Trophoblast cell (in vitro differentiated cells and primary cell): ENCODE measurements at regions not wholly inside any gene's neighbourhood (a gene's known extent, or its start where the extent isn't known, plus 50 kb on each side); places are given as distances from the start of the nearest gene placed in this dataset.

Experiments used
- DNase-seq, 2 donors: peaks; one replicate each; pipeline ENCODE4 v3.0.0-alpha.2; 2016
- H2AFZ ChIP-seq: 2 replicates; pipeline ENCODE4 v1.6.1; 2013; ENCODE audit warnings: low read length, moderate library complexity, mild to moderate bottlenecking; ENCODE audit not compliant: insufficient read depth, poor library complexity
- H2AK5ac ChIP-seq: 2 replicates; pipeline ENCODE4 v1.6.1; 2013; ENCODE audit warnings: mild to moderate bottlenecking, low read length
- H2BK120ac ChIP-seq: 2 replicates; pipeline ENCODE4 v1.6.1; 2013; ENCODE audit warnings: low read length, mild to moderate bottlenecking, moderate library complexity; ENCODE audit not compliant: insufficient read depth, poor library complexity
- H2BK12ac ChIP-seq: 2 replicates; pipeline ENCODE4 v1.6.1; 2013; ENCODE audit warnings: mild to moderate bottlenecking, low read length, moderate library complexity
- H2BK5ac ChIP-seq: 2 replicates; pipeline ENCODE4 v1.6.1; 2013; ENCODE audit warnings: low read length, low read depth, moderate library complexity, mild to moderate bottlenecking; ENCODE audit not compliant: poor library complexity
- H3K14ac ChIP-seq: 2 replicates; pipeline ENCODE4 v1.6.1; 2013; ENCODE audit warnings: mild to moderate bottlenecking, low read length
- H3K18ac ChIP-seq: 2 replicates; pipeline ENCODE4 v1.6.1; 2013; ENCODE audit warnings: mild to moderate bottlenecking, low read length
- H3K23ac ChIP-seq: 2 replicates; pipeline ENCODE4 v1.6.1; 2013; ENCODE audit warnings: low read length
- H3K27ac ChIP-seq: 2 replicates; pipeline ENCODE4 v1.5.1; 2013; ENCODE audit warnings: low read depth, mild to moderate bottlenecking, inconsistent platforms, low read length, moderate library complexity
- H3K27me3 ChIP-seq: 2 replicates; pipeline ENCODE4 v1.6.1; 2013; ENCODE audit warnings: inconsistent platforms, mild to moderate bottlenecking, low read length, moderate library complexity; ENCODE audit not compliant: insufficient read depth
- H3K36me3 ChIP-seq, 2 experiments: 1 replicate in 1 of 2; 2 replicates in 1 of 2; pipeline ENCODE4 v1.6.1; 2013; ENCODE audit warnings: low read length in 2 of 2, mild to moderate bottlenecking in 2 of 2, moderate library complexity in 1 of 2; ENCODE audit not compliant: insufficient read depth in 2 of 2, control insufficient read depth in 1 of 2
- H3K4ac ChIP-seq: 2 replicates; pipeline ENCODE4 v1.6.1; 2013; ENCODE audit warnings: low read depth, mild to moderate bottlenecking, low read length, moderate library complexity
- H3K4me1 ChIP-seq, 2 experiments: 1 replicate in 1 of 2; 2 replicates in 1 of 2; pipeline ENCODE4 v1.6.1; 2013; ENCODE audit warnings: low read length in 2 of 2, mild to moderate bottlenecking in 2 of 2, moderate library complexity in 1 of 2; ENCODE audit not compliant: insufficient read depth in 2 of 2, control insufficient read depth in 1 of 2
- H3K4me2 ChIP-seq: 2 replicates; pipeline ENCODE4 v1.6.1; 2013; ENCODE audit warnings: inconsistent platforms, mild to moderate bottlenecking, low read length, moderate library complexity
- H3K4me3 ChIP-seq: 2 replicates; pipeline ENCODE4 v1.5.1; 2013; ENCODE audit warnings: mild to moderate bottlenecking, low read depth, low read length, inconsistent platforms
- H3K79me1 ChIP-seq: one replicate; pipeline ENCODE4 v1.6.1; 2013; ENCODE audit warnings: low read length
- H3K79me2 ChIP-seq: 2 replicates; pipeline ENCODE4 v1.6.1; 2013; ENCODE audit warnings: low read length, mild to moderate bottlenecking; ENCODE audit not compliant: control insufficient read depth, insufficient read depth, poor library complexity
- H3K9ac ChIP-seq: 2 replicates; pipeline ENCODE4 v1.6.1; 2013; ENCODE audit warnings: mild to moderate bottlenecking, low read length
- H3K9me3 ChIP-seq: 2 replicates; pipeline ENCODE4 v1.6.1; 2013; ENCODE audit warnings: low read depth, mild to moderate bottlenecking, control low read depth, inconsistent platforms, low read length; ENCODE audit not compliant: insufficient read depth
- H4K12ac ChIP-seq: 2 replicates; pipeline ENCODE4 v1.6.1; 2013; ENCODE audit warnings: low read depth, mild to moderate bottlenecking, low read length, moderate library complexity
- H4K8ac ChIP-seq: 2 replicates; pipeline ENCODE4 v1.6.1; 2013; ENCODE audit warnings: low read depth, mild to moderate bottlenecking, low read length, moderate library complexity
- H4K91ac ChIP-seq: one replicate; pipeline ENCODE4 v1.6.1; 2013; ENCODE audit warnings: low read depth, mild to moderate bottlenecking, low read length, moderate library complexity
- WGBS: extraction: QIAGEN DNeasy Blood & Tissue Kit; methylation state at CpG from one replicate; pipeline ENCODE4 v1.1.7; 2013; ENCODE audit warnings: missing lambda C conversion rate; ENCODE audit not compliant: insufficient read length, insufficient coverage; ENCODE audit errors: extremely low coverage; 5-methylcytosine and 5-hydroxymethylcytosine counted together

GRCh38 chr11:38491986-38492385 lies 1894.0 kb upstream of the RAG2 start:
- no peaks in the 10 kb centered on the region for H3K27me3 ChIP-seq
- no peak for DNase-seq
- no peak overlapping the region for H3K4me3 ChIP-seq
- no peaks in the 10 kb centered on the region for H3K36me3 ChIP-seq
- no peak overlapping the region for H3K14ac ChIP-seq
- no peak overlapping the region for H2BK120ac ChIP-seq
- no peaks in the 10 kb centered on the region for H3K4me1 ChIP-seq
- H4K91ac ChIP-seq: no peak overlapping the region
- H3K4ac ChIP-seq: no peak overlapping the region
- H3K18ac ChIP-seq: no peak overlapping the region
- H3K79me2 ChIP-seq: no peaks in the 10 kb centered on the region
- H2AFZ ChIP-seq: no peak overlapping the region
- no peak overlapping the region for H4K8ac ChIP-seq
- H3K4me2 ChIP-seq: no peak overlapping the region
- no peak overlapping the region for H2BK5ac ChIP-seq
- no peaks in the 10 kb centered on the region for H3K79me1 ChIP-seq
- no peak overlapping the region for H2AK5ac ChIP-seq
- H3K27ac ChIP-seq: no peak overlapping the region
- WGBS: no CpG with 5 or more reads among the region's 2 CpGs
- no peak overlapping the region for H4K12ac ChIP-seq
- H3K23ac ChIP-seq: no peak overlapping the region
- no peaks in the 10 kb centered on the region for H3K9me3 ChIP-seq
- H3K9ac ChIP-seq: no peak overlapping the region
- H2BK12ac ChIP-seq: no peak overlapping the region

DNA sequence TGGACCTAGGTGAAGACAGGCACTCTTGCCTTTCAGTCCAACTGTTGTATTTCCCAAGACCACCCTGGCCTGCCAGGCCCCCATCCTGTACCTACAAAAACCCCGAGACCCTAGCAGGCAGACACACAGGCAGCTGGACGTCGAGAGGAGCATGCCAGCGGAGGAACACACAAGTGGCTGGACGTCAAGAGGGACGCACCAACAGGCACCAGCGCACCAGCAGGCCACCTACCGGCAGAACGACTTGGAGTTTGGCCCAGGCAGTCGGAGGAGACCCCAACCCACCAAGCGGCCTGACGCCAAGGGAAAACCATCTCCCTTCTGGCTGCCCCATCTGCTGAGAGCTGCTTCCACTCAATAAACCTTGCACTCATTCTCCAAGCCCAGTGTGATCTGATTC lies 1883.4 kb upstream of the RAG2 start:
- Histone ChIP-seq H3K79me2 (no peaks in the 10 kb centered on the region), H3K9me3 (no peaks in the 10 kb centered on the region), H3K4me2 (no peak overlapping the region), H4K91ac (no peak overlapping the region), H3K79me1 (no peaks in the 10 kb centered on the region), H4K8ac (no peak overlapping the region), H3K9ac (no peak overlapping the region), H3K23ac (no peak overlapping the region), H3K14ac (no peak overlapping the region), H2AK5ac (no peak overlapping the region), H3K27ac (no peak overlapping the region), H3K36me3 (no peaks in the 10 kb centered on the region), H2BK12ac (no peak overlapping the region), H2BK5ac (no peak overlapping the region), H2AFZ (no peak overlapping the region), H3K4ac (no peak overlapping the region), H2BK120ac (no peak overlapping the region), H4K12ac (no peak overlapping the region), H3K4me3 (no peak overlapping the region), H3K18ac (no peak overlapping the region), H3K27me3 (no peaks in the 10 kb centered on the region), H3K4me1 (no peaks in the 10 kb centered on the region)
- no CpG with 5 or more reads among the region's 12 CpGs for WGBS
- DNase-seq: no peak

GRCh38 chr11:38476808-38477575 lies 1879.0 kb upstream of the RAG2 start:
- H3K18ac ChIP-seq: no peak overlapping the region
- H3K23ac ChIP-seq: no peak overlapping the region
- H3K79me1 ChIP-seq: no peaks in the 10 kb centered on the region
- no peaks in the 10 kb centered on the region for H3K36me3 ChIP-seq
- H3K27ac ChIP-seq: no peak overlapping the region
- H4K12ac ChIP-seq: no peak overlapping the region
- H2AK5ac ChIP-seq: no peak overlapping the region
- no peak overlapping the region for H4K8ac ChIP-seq
- no peak overlapping the region for H2BK5ac ChIP-seq
- no peak overlapping the region for H2BK12ac ChIP-seq
- no peak overlapping the region for H3K9ac ChIP-seq
- no peak overlapping the region for H2BK120ac ChIP-seq
- DNase-seq: no peak
- no peak overlapping the region for H3K4me2 ChIP-seq
- H3K4ac ChIP-seq: no peak overlapping the region
- no peak overlapping the region for H2AFZ ChIP-seq
- H3K79me2 ChIP-seq: no peaks in the 10 kb centered on the region
- no peak overlapping the region for H3K4me3 ChIP-seq
- no peak overlapping the region for H3K14ac ChIP-seq
- no peak overlapping the region for H4K91ac ChIP-seq
- no CpG with 5 or more reads among the region's 3 CpGs for WGBS
- no peaks in the 10 kb centered on the region for H3K27me3 ChIP-seq
- no peaks in the 10 kb centered on the region for H3K4me1 ChIP-seq
- no peaks in the 10 kb centered on the region for H3K9me3 ChIP-seq

GRCh38 chr11:38461751-38462150 lies 1863.7 kb upstream of the RAG2 start:
- no peak overlapping the region for H2AK5ac ChIP-seq
- H4K12ac ChIP-seq: no peak overlapping the region
- no peak overlapping the region for H3K27ac ChIP-seq
- H3K23ac ChIP-seq: no peak overlapping the region
- H3K79me1 ChIP-seq: no peaks in the 10 kb centered on the region
- DNase-seq: no peak
- no peak overlapping the region for H2BK5ac ChIP-seq
- no peaks in the 10 kb centered on the region for H3K27me3 ChIP-seq
- no peaks in the 10 kb centered on the region for H3K4me1 ChIP-seq
- H3K9ac ChIP-seq: no peak overlapping the region
- no peaks in the 10 kb centered on the region for H3K79me2 ChIP-seq
- H3K36me3 ChIP-seq: no peaks in the 10 kb centered on the region
- no peak overlapping the region for H3K18ac ChIP-seq
- H2BK12ac ChIP-seq: no peak overlapping the region
- H2AFZ ChIP-seq: no peak overlapping the region
- H4K8ac ChIP-seq: no peak overlapping the region
- WGBS: no CpG with 5 or more reads among the region's 6 CpGs
- no peak overlapping the region for H2BK120ac ChIP-seq
- H3K9me3 ChIP-seq: no peaks in the 10 kb centered on the region
- no peak overlapping the region for H4K91ac ChIP-seq
- H3K14ac ChIP-seq: no peak overlapping the region
- no peak overlapping the region for H3K4me2 ChIP-seq
- H3K4me3 ChIP-seq: no peak overlapping the region
- H3K4ac ChIP-seq: no peak overlapping the region
